GM21786 (cell line): ENCODE measurements at regions not wholly inside any gene's neighbourhood (a gene's known extent, or its start where the extent isn't known, plus 50 kb on each side); places are given as distances from the start of the nearest gene placed in this dataset.

Source experiments
- ATAC-seq: cut with Tn5 transposase; IDR thresholded peaks from one replicate; pipeline ENCODE4 v1.9.1; 2021; ENCODE audit not compliant: unreplicated experiment

DNA sequence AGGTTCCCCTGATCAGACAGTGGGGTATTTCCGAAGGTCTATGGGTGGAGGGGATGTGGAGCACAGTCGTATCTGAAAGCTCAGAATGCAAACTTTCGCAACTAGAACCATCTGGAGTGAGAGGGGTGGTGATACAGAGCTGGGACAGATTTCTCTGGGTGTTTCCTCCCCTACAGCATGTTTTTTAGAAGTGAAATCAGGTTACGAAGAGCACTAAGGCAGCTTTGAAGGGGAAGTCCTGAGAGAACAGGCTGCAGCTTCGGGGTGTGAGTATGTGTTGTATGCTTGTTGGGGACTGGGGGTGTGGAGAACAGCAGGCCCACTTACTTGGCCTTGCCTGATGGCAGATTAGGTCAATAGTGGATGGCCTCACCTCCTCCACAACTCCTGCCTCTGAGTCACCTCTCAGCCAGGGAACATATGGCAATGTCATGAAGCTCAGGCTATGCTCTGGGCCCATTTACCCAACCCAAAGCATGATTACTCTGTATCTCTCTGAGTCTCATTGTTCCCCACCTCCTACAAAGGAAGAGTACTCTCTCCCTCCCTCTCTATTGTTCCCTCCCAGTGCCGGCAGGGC is 107.2 kb upstream of the RASGRP1 start:
- peak; percentile 46 for ATAC-seq

GRCh38 chr15:38672273-38672672 is 107.7 kb upstream of the RASGRP1 start:
- ATAC-seq: no peak

- peak; percentile 50 for ATAC-seq
Observed at GRCh38 chr15:38672814-38673670, 108.4 kb upstream of the RASGRP1 start.

GRCh38 chr15:38674448-38674847 is 109.8 kb upstream of the RASGRP1 start:
- no peak for ATAC-seq

DNA sequence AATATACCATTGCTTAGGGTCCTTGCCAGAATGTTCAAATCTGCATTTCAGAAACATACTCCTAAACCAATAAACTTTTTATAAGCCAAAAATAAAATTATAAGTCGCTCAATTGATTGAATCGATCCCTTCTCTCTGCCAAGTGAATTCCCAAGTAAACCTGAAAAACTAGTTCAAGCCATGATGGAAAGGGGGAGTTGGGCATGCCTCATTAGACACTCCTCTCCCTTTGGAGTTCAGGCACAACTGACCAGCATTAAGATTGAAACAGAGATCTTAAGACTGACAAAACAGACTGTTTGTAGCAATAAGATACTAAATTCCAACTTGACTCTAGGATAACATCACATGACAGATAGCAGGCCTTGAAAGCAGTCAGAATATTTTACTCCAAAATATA is 113.7 kb upstream of the RASGRP1 start:
- no peak for ATAC-seq

DNA sequence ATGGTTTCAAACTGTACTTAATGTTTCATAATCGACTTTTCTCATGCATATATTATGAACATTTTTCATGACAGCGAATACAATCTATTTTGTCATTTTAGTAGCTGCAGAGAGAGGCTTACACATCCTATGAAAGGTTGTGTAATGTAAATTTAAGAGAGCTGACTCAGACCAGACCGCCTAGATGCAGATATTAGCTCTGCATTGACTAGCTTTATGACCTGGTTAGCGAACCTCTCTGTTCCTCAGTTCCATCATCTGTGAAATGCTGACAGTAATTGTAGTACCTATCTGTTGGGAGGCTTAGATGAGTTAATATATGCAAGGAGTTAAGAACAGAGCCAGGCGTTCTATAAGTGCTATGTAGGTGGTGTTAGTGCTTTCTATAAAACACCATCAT is 116.2 kb upstream of the RASGRP1 start:
- no peak for ATAC-seq

DNA sequence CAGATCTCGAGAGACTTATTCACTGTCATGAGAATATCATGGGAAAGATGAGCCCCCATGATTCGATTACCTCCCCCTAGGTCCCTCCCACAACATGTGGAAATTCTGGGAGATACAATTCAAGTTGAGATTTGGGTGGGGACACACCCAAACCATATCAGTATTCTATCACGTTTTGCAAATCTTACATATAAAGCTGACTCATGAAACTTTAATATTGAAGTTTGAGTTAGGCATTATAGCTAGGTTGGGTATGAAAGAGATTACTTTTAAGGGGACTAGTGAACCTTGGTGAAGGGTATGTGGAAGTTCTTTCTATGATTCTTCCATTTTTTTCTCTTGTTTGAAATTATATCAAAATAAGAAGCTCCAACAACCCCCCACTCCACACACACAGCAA is 117.7 kb upstream of the RASGRP1 start:
- no peak for ATAC-seq

- no peak for ATAC-seq
Observed at GRCh38 chr15:38682861-38683260, 118.2 kb upstream of the RASGRP1 start.

DNA sequence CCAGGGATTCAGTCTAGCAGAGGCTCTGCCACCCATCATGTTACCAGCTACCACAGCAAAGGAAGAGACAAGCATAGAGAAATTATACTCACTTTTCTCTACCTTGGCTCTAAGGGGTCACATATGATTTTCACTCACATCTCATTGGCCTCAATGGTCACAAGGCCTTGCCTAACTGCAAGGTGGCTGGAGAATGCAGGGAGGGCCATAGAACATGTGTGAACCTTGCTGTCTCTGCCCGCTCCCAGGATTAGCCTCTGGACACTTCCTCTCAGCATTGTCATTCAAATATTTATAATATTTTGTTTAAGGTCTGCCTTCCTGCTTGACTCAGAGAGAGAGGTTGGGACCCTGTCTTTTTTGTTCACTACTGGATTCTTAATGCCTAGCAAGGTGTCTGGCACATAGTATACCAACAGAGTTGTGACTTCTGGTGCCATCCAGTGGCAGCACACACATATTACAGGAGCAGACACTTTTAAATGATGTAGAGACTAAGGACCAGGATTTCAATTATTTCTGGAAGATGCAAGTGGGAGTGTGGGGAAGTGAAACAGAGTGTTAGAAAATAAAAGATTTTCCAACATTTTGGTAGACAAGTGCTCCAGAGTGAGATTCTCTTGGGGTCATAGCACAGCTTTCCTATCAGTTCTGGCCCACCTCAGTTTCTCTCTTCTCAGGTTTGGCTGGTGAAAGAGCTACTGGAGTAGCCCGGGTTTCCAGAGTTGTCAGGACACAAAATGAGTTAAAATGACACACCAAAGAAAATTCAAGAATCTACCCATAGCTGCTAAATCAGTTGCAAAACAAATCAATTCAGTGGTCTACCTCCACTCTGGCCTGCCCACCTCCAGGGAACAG is 119.0 kb upstream of the RASGRP1 start:
- peak; percentile 75 for ATAC-seq

- no peak for ATAC-seq
Observed at GRCh38 chr15:38684440-38685010, 119.9 kb upstream of the RASGRP1 start.

DNA sequence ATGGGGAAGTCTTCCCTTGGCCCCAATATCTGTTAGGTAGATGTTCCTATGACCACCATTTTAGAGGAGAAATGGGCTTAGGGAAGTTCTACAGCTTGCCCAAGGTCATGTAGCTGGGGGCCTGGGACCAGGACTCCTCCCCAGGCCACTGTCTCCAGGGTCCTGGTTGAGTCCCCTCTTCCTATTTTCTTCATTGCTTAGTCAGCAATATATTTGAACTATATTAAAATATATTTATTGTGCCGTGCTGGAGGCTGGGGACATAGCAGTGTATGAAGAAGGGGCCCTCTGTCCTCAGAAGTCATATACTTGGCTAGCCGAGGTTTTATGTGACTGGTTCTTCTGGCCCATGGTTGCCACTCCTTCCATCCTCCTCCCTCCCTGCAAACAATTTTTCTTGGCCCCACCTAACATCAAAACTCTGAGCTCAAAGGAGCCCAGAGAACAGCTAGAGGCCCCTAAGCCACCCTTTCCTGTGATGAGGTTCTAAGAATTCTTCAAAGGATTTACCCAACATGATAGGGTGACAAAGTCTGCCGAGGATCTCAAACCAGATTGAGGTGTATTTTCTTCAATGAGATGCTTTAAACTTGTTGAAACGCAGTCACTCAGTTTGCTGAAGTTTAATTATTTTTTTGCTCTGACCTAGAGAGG is 121.2 kb upstream of the RASGRP1 start:
- no peak for ATAC-seq

DNA sequence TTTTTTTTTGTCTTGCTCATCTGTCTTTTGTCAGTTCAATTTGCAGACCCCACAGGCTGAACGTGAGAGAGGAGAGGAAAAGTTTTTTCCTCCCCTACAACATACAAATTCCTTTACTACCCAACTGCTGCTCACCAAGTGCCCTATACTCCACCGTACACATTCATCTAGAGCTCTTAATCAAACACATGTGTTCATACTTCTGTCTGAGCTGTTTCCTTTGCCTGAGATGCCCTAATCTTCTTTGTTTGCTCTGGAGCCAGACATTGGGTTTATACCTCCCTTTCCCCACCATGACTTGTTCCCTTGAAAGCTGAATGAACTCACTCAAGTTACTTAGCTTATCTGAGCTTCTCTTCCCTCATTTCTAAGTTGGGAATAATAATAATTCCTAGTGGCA is 122.7 kb upstream of the RASGRP1 start:
- ATAC-seq: no peak

DNA sequence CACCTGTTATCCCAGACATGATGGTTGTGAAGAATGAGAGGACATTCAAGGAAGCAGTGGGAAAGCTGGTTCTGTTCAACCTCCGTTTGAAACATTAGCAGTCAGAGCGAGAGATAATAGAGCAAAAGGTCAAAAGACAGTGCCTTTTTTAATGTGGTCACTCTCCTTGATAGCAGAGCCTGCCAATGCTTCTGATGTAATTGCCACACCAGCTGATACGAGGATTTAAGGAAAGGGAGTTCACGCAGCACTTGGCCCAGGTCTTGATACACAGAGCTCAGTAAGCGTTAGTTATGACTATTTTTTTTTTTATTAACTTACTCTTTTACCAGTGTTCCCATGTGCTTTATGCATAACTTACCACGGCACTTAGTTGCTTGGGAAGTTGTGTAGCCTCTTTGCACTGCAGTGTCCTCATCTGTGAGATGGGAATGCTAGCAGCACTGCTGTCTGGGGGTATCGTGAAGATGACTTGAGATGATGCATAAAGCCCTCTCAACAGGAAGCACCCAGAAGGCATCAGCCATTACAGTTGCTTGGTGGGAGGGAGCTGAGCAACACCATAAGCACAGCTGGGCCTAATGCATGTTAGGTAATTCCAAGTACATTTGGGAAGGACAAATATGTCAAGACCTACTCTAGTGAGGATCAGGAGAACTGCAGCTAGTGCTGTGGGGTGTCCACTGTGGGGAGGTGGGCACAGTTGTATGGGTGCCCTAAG is 123.3 kb upstream of the RASGRP1 start:
- ATAC-seq: no peak

GRCh38 chr15:38688761-38689160 is 124.1 kb upstream of the RASGRP1 start:
- ATAC-seq: no peak

DNA sequence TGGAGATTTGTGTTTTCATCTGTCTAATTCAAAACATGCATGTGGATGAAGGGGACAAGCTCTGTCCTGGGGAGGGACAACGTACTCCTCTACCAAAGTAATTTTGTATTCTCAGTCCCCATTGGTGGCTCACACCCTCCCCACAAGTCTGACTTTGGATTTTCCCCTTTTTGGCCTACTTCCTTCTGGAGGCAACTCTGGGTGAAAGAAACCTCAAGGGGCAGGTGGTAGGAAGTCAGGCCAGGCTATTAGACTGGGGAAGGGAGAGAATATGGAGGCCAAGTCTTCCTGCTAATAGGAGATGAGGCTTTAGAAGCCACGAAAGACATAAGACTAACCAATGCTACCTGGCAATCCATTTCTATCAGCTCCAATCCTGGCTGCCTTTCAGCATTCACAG is 124.9 kb upstream of the RASGRP1 start:
- no peak for ATAC-seq

DNA sequence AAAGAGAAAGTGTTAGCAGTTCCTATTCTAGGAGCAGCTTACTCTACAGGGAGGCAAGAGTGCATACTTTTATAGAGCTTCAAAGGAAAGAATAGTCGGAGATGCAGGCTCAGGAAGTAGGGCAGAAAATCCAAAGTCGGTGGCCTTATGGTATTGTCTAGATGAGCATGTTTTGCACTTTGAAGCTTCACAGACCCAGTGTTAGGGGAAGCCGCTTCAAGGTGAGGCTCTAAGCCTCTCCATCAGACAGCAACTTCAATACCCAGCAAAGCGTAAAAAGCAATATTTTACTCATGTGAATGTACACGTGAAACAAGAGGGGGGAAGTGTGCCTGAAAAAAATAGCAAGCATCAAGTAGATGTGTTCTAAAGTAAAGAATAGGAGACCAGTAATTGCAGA is 125.6 kb upstream of the RASGRP1 start:
- ATAC-seq: no peak

DNA sequence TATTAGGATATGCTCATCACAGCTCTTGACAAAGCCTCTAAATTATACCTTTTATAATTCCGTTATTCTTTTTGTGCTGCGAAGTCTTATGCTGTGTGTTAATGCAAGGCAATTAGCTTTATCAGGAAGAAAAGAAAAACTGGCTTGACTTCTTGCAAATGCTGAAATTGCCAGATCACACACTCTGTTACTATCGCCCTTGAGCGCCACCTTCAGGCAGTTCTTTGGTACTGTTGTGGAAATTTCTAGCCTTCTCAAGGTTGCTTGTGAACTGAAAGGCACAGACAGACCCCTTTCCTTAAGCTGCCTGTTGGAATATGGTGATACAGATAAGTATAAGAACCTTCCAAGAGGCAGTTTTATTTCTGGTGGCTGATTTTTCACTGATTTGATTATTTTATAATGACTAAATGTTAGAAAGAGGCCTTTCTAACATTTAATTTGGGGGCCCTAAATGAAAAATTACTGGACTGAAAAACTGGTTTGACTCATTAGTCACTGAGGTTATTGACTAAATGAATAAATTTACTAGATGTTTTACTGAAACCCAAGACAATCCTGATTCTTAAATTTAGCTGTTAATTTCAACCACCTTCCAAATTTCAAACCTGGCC is 126.2 kb upstream of the RASGRP1 start:
- ATAC-seq: peak; percentile 42

DNA sequence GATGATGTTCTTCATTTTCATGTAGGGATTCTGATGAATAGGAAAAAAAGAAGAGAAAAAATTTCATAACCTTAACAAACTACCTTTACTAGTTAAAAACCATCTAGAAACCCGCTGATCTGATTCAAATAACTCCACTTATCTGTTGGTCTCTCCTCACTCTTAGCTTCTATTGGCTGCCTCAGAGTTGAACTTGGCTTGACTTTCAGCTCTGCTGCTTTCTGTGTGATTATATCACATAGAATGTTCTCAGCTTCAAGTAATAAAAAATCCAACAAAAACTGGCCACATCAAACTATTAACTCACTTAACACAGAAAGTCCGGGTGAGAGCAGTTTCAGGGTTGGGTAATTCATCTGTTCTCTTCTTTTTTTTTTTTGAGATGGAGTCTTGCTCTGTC is 126.8 kb upstream of the RASGRP1 start:
- no peak for ATAC-seq

DNA sequence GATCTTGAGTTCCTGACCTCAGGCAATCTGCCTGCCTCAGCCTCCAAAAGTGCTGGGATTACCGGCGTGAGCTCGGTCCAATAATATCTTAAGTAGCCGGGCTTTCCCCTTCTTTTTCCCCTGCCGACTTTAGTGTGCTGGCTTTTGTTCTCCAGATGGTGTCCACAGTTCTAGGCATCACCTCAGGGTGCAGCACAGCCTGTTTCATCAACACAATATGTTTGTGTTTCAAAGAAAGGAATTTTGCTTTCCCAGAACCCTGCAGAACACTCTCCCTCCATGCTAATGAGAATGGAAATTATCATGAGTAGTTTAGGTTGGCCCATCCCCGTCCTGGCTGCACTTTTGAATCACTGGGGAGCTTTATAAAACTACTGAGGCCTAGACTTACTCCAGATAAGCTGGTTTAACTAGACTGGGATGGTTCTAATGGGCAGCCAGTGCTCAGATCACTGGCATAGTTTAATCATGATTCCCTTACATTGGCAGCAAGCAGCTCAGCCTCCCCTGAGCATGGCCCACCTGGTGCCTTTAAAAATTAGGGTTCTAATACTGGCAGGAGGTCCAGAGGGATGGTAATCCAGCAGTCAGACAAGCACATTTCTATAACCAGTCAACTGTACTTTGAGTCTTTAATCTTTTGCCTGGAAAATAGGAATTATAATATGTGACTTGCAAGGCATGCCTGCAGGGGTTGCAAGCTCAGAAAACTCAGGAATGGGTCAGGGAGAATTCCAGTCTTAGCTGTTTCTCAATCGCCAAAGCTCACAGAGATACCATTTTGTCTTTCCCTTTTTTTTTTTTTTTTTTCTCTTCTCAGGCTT is 127.6 kb upstream of the RASGRP1 start:
- no peak for ATAC-seq
